GM21360 (cell line): ENCODE measurements at regions not wholly inside any gene's neighbourhood (a gene's known extent, or its start where the extent isn't known, plus 50 kb on each side); places are given as distances from the start of the nearest gene placed in this dataset.

ENCODE experiments used
- ATAC-seq: cut with Tn5 transposase; IDR thresholded peaks from one replicate; pipeline ENCODE4 v1.9.1; 2021; ENCODE audit warnings: mild to moderate bottlenecking, moderate library complexity; ENCODE audit not compliant: unreplicated experiment

GRCh38 chr13:105960326-105960725 is 575.1 kb downstream of the EFNB2 start:
- no peak for ATAC-seq

- no peak for ATAC-seq
Measured at GRCh38 chr13:105959876-105960275, 575.6 kb downstream of the EFNB2 start.

GRCh38 chr13:105957769-105958438 is 577.6 kb downstream of the EFNB2 start:
- ATAC-seq, result no peak

GRCh38 chr13:105956921-105957320 is 578.5 kb downstream of the EFNB2 start:
- no peak for ATAC-seq

- no peak for ATAC-seq
Measured at GRCh38 chr13:105952973-105953290, 582.5 kb downstream of the EFNB2 start.

GRCh38 chr13:105952233-105952972 is 583.1 kb downstream of the EFNB2 start:
- peak; percentile 94 for ATAC-seq

- ATAC-seq, result no peak
Measured at GRCh38 chr13:105948143-105948542, 587.3 kb downstream of the EFNB2 start.

- ATAC-seq, result no peak
Measured at GRCh38 chr13:105940882-105941281, 594.6 kb downstream of the EFNB2 start.

GRCh38 chr13:105937451-105937850 is 598.0 kb downstream of the EFNB2 start:
- ATAC-seq, result no peak

GRCh38 chr13:105936816-105937215 is 598.6 kb downstream of the EFNB2 start:
- no peak for ATAC-seq

GRCh38 chr13:105929505-105929904 is 606.0 kb downstream of the EFNB2 start:
- ATAC-seq, result no peak

- ATAC-seq, result no peak
Measured at GRCh38 chr13:105928901-105929300, 606.6 kb downstream of the EFNB2 start.

GRCh38 chr13:105928048-105928447 is 607.4 kb downstream of the EFNB2 start:
- ATAC-seq, result no peak

- no peak for ATAC-seq
Measured at GRCh38 chr13:105925496-105925895, 610.0 kb downstream of the EFNB2 start.

- ATAC-seq, result no peak
Measured at GRCh38 chr13:105921711-105922110, 613.8 kb downstream of the EFNB2 start.

GRCh38 chr13:105920370-105920769 is 615.1 kb downstream of the EFNB2 start:
- no peak for ATAC-seq

- no peak for ATAC-seq
Measured at GRCh38 chr13:105918842-105919741, 616.4 kb downstream of the EFNB2 start.

- no peak for ATAC-seq
Measured at GRCh38 chr13:105915146-105915850, 620.2 kb downstream of the EFNB2 start.

GRCh38 chr13:105914291-105915036 is 621.0 kb downstream of the EFNB2 start:
- no peak for ATAC-seq

GRCh38 chr13:105908586-105908985 is 626.9 kb downstream of the EFNB2 start:
- ATAC-seq, result no peak
